D721Med (cell line): ENCODE measurements at regions not wholly inside any gene's neighbourhood (a gene's known extent, or its start where the extent isn't known, plus 50 kb on each side); places are given as distances from the start of the nearest gene placed in this dataset.

Experiments
- DNase-seq: peaks from one replicate; pipeline ENCODE4 v3.0.0; 2011; ENCODE audit warnings: low spot score; ENCODE audit not compliant: insufficient read length
- FAIRE-seq: peaks from 2 replicates; lab custom pipeline; 2011; peaks lifted over from hg19 to GRCh38; lab: Jason Lieb, UNC
- CTCF ChIP-seq: IDR thresholded peaks from 2 replicates; pipeline ENCODE4 v1.5.1; 2012; ENCODE audit warnings: mild to moderate bottlenecking, control low read depth; ENCODE audit not compliant: insufficient read depth; ENCODE audit errors: missing control alignments

- no peak for TF ChIP-seq CTCF
- DNase-seq (no peak), FAIRE-seq (no peak)
Observed at GRCh38 chr13:104641309-104641708, 1575.1 kb upstream of the SLC10A2 start.

- TF ChIP-seq CTCF: no peak
- DNase-seq (no peak), FAIRE-seq (no peak)
Observed at GRCh38 chr13:104635879-104636278, 1569.7 kb upstream of the SLC10A2 start.

GRCh38 chr13:104634016-104634415 lies 1567.8 kb upstream of the SLC10A2 start:
- DNase-seq (no peak), FAIRE-seq (no peak)
- TF ChIP-seq CTCF: no peak

GRCh38 chr13:104632736-104633135 lies 1566.5 kb upstream of the SLC10A2 start:
- DNase-seq (no peak), FAIRE-seq (no peak)
- no peak for TF ChIP-seq CTCF

- DNase-seq: no peak
- FAIRE-seq: no peak
- no peak for TF ChIP-seq CTCF
Observed at GRCh38 chr13:104625201-104625600, 1559.0 kb upstream of the SLC10A2 start.

GRCh38 chr13:104616990-104617389 lies 1550.8 kb upstream of the SLC10A2 start:
- TF ChIP-seq CTCF: no peak
- FAIRE-seq (no peak), DNase-seq (no peak)

GRCh38 chr13:104614361-104615145 lies 1548.3 kb upstream of the SLC10A2 start:
- FAIRE-seq: no peak
- DNase-seq: no peak
- no peak for TF ChIP-seq CTCF
